ENCODE measurements at regions not wholly inside any gene's neighbourhood (a gene's known extent, or its start where the extent isn't known, plus 50 kb on each side); places are given as distances from the start of the nearest gene placed in this dataset.

GRCh38 chr13:33536601-33537000 is 251.0 kb upstream of the STARD13 start:
- no TSS peak for BruUV-seq (replicated peaks)
- POLR2A ChIA-PET = no interaction called here

GRCh38 chr13:33537026-33537425 is 251.5 kb upstream of the STARD13 start:
- CTCF ChIA-PET = no interaction called here
- POLR2A ChIA-PET = no interaction called here

More at GRCh38 chr13:33536601-33537000, 251.0 kb upstream of the STARD13 start:
- intact Hi-C loops (cut with micrococcal nuclease; ENCODE audit: unreplicated experiment) = no loop called here
- CTCF ChIA-PET = no interaction called here
- Histone ChIP-seq H3K9me3 (ENCODE audit: control insufficient read depth, insufficient read depth, low read depth, low read length) (no peaks in the 10 kb centered on the region), H3K4me1 (ENCODE audit: control insufficient read depth, insufficient read depth, low read length) (peaks cover 4% of the 10 kb centered on the region), H3K27me3 (ENCODE audit: control insufficient read depth, insufficient read depth, low read length) (no peaks in the 10 kb centered on the region), H3K36me3 (ENCODE audit: control insufficient read depth, insufficient read depth, low read length) (no peaks in the 10 kb centered on the region), H3K27ac (ENCODE audit: low read length) (no peak overlapping the region), H3K4me3 (ENCODE audit: low read depth in 2 of 2, low read length in 2 of 2) (no peak overlapping the region)
- ATAC-seq (no peak), DNase-seq (ENCODE audit: low read depth, low spot score) (no peak)
- in situ Hi-C loops (cut with HindIII; ENCODE audit: low pct_unique_long_range_greater_than_20kb, low sequenced_read_pairs) = no loop called here
- no peak for TF ChIP-seq SIN3A (IDR thresholded peaks at IDR 0.05; ENCODE audit: borderline replicate concordance, insufficient read depth, low read depth, low read length)
- no peak for TF ChIP-seq POLR2AphosphoS5 (IDR thresholded peaks at IDR 0.05; ENCODE audit: low read depth, low read length)
- no peak for TF ChIP-seq CTCF (IDR thresholded peaks at IDR 0.05)
- no peak for TF ChIP-seq TCF7L2 (IDR thresholded peaks at IDR 0.05; ENCODE audit: low read depth, low read length)
- no peak for TF ChIP-seq REST (IDR thresholded peaks at IDR 0.05; ENCODE audit: insufficient read depth in 1 of 2, low read depth in 2 of 2, low read length in 1 of 2)

More at GRCh38 chr13:33537026-33537425, 251.5 kb upstream of the STARD13 start:
- no peaks in the 10 kb centered on the region for H3K9me3 ChIP-seq (ENCODE audit: control insufficient read depth, insufficient read depth, low read depth, low read length)
- no peaks in the 10 kb centered on the region for H3K36me3 ChIP-seq (ENCODE audit: control insufficient read depth, insufficient read depth, low read length)
- intact Hi-C loops (cut with micrococcal nuclease; ENCODE audit: unreplicated experiment) = no loop called here
- no peak overlapping the region for H3K4me3 ChIP-seq (ENCODE audit: low read depth in 2 of 2, low read length in 2 of 2)
- in situ Hi-C loops (cut with HindIII; ENCODE audit: low pct_unique_long_range_greater_than_20kb, low sequenced_read_pairs) = no loop called here
- ATAC-seq (no peak), DNase-seq (ENCODE audit: low read depth, low spot score) (no peak)
- no peak for TF ChIP-seq TCF7L2 (IDR thresholded peaks at IDR 0.05; ENCODE audit: low read depth, low read length)
- no peak for TF ChIP-seq POLR2AphosphoS5 (IDR thresholded peaks at IDR 0.05; ENCODE audit: low read depth, low read length)
- no peak for TF ChIP-seq SIN3A (IDR thresholded peaks at IDR 0.05; ENCODE audit: borderline replicate concordance, insufficient read depth, low read depth, low read length)
- no peak for TF ChIP-seq CTCF (IDR thresholded peaks at IDR 0.05)
- no peak for TF ChIP-seq REST (IDR thresholded peaks at IDR 0.05; ENCODE audit: insufficient read depth in 1 of 2, low read depth in 2 of 2, low read length in 1 of 2)
- peaks cover 6% of the 10 kb centered on the region for H3K4me1 ChIP-seq (ENCODE audit: control insufficient read depth, insufficient read depth, low read length)
- H3K27ac ChIP-seq (ENCODE audit: low read length) = no peak overlapping the region; the same call in 1 of the 2 replicates
- no peaks in the 10 kb centered on the region for H3K27me3 ChIP-seq (ENCODE audit: control insufficient read depth, insufficient read depth, low read length)
- no TSS peak for BruUV-seq (replicated peaks)

All from Panc1 (cell line).